A549 (cell line): ENCODE measurements at regions not wholly inside any gene's neighbourhood (a gene's known extent, or its start where the extent isn't known, plus 50 kb on each side); places are given as distances from the start of the nearest gene placed in this dataset.

ENCODE experiments used
- ATAC-seq, 2 experiments: fragments of 200-7000 bp in 1 of 2; fragments of >200 bp in 1 of 2; cut with Nextera tagmentation in 1 of 2; cut with Tn5 transposase in 1 of 2; 3 replicates each; pipeline versions ENCODE4 v1.8.0 to v1.9.1; 2018 to 2020; ENCODE audit warnings: mild to moderate bottlenecking in 1 of 2, moderate library complexity in 1 of 2
- CTCF ChIA-PET: fragments of 300-600 bp; sonication (Branson Sonifier 250); formaldehyde crosslinking; extraction: SDS; loops from one replicate; lab custom pipeline; 2021; ENCODE audit warnings: antibody characterized with exemption, inconsistent platforms; lab: Yijun Ruan, JAX
- POLR2A ChIA-PET: fragments of 350-600 bp; formaldehyde crosslinking; extraction: SDS; loops from one replicate; lab custom pipeline; 2021; ENCODE audit warnings: antibody characterized with exemption, inconsistent platforms; lab: Yijun Ruan, JAX
- DNase-seq, 2 experiments: peaks; one replicate each; pipeline versions ENCODE4 v3.0.0 to v3.0.0-alpha.2; 2011 to 2016; ENCODE audit warnings: low read depth in 1 of 2, low spot score in 1 of 2
- FAIRE-seq: peaks from 2 replicates; lab custom pipeline; 2011; peaks lifted over from hg19 to GRCh38; lab: Jason Lieb, UNC
- H3K27ac ChIP-seq, 2 experiments: fragments of >200 bp; sonication (Bioruptor Twin); formaldehyde crosslinking; 3 replicates each; pipeline ENCODE4 v1.5.1; 2016 to 2017
- H3K4me1 ChIP-seq: fragments of >200 bp; sonication (Bioruptor Twin); formaldehyde crosslinking; 3 replicates; pipeline ENCODE4 v1.6.1; 2016
- H3K4me2 ChIP-seq: fragments of >200 bp; sonication (Bioruptor Twin); formaldehyde crosslinking; 3 replicates; pipeline ENCODE4 v1.6.1; 2016
- H3K4me3 ChIP-seq: fragments of >200 bp; sonication (Bioruptor Twin); formaldehyde crosslinking; 3 replicates; pipeline ENCODE4 v1.5.1; 2016
- H3K9me3 ChIP-seq: fragments of >200 bp; sonication (Bioruptor Twin); formaldehyde crosslinking; 3 replicates; pipeline ENCODE4 v1.6.1; 2016
- CBX2 ChIP-seq: fragments of 200-600 bp; sonication (generic); IDR thresholded peaks from 2 replicates; pipeline ENCODE4 v1.6.1; 2016; ENCODE audit warnings: low read depth, mild to moderate bottlenecking, borderline replicate concordance
- EP300 ChIP-seq, 2 experiments: fragments of >200 bp; sonication (Bioruptor Twin); formaldehyde crosslinking; IDR thresholded peaks; 2 replicates in 1 of 2; 3 replicates in 1 of 2; pipeline ENCODE4 v1.6.1; 2016 to 2017
- FOXS1 ChIP-seq: fragments of 250-450 bp; sonication (Bioruptor Pico); IDR thresholded peaks from 2 replicates; pipeline ENCODE4 v1.5.0; 2020; ENCODE audit warnings: mild to moderate bottlenecking, moderate library complexity
- GATA3 ChIP-seq: IDR thresholded peaks from 2 replicates; pipeline ENCODE4 v1.6.1; 2012; ENCODE audit warnings: borderline replicate concordance
- HEYL ChIP-seq: fragments of 250-450 bp; sonication (Bioruptor Pico); IDR thresholded peaks from 2 replicates; pipeline ENCODE4 v1.8.0; 2021; ENCODE audit warnings: mild to moderate bottlenecking, moderate library complexity
- KDM1A ChIP-seq: fragments of 200-600 bp; sonication (generic); IDR thresholded peaks from 2 replicates; pipeline ENCODE4 v1.6.1; 2016; ENCODE audit warnings: low read depth, mild to moderate bottlenecking
- MAFK ChIP-seq: fragments of 450-650 bp; IDR thresholded peaks from 2 replicates; pipeline ENCODE4 v1.6.1; 2014; ENCODE audit not compliant: partially characterized antibody
- MYC ChIP-seq: IDR thresholded peaks from 2 replicates; pipeline ENCODE4 v1.6.1; 2012; ENCODE audit warnings: mild to moderate bottlenecking, inconsistent platforms, low read length, improper control_type of control experiment, borderline replicate concordance
- PHF8 ChIP-seq: fragments of 200-600 bp; sonication (generic); IDR thresholded peaks from 2 replicates; pipeline ENCODE4 v1.6.1; 2016; ENCODE audit warnings: low read depth, mild to moderate bottlenecking, antibody characterized with exemption, moderate library complexity, borderline replicate concordance
- RAD21 ChIP-seq, 2 experiments: fragments of >200 bp in 1 of 2; sonication (Bioruptor Twin) in 1 of 2; formaldehyde crosslinking in 1 of 2; IDR thresholded peaks in 1 of 2; conservative IDR thresholded peaks in 1 of 2; 2 replicates in 1 of 2; 3 replicates in 1 of 2; pipeline ENCODE4 v1.6.1; 2012 to 2018; ENCODE audit warnings: inconsistent platforms in 1 of 2
- RARB ChIP-seq: fragments of 250-450 bp; sonication (Bioruptor Pico); IDR thresholded peaks from 2 replicates; pipeline ENCODE4 v1.8.0; 2021; ENCODE audit warnings: mild to moderate bottlenecking, moderate library complexity
- RCOR1 ChIP-seq: fragments of 150-350 bp; IDR thresholded peaks from 2 replicates; pipeline ENCODE4 v1.6.1; 2014; ENCODE audit warnings: antibody characterized with exemption, low read length, low read depth
- SMC3 ChIP-seq: fragments of >200 bp; sonication (Bioruptor Twin); formaldehyde crosslinking; IDR thresholded peaks from 3 replicates; pipeline ENCODE4 v1.6.1; 2018; ENCODE audit warnings: inconsistent platforms
- SREBF2 ChIP-seq: fragments of 450-650 bp; IDR thresholded peaks from 2 replicates; pipeline ENCODE4 v1.6.1; 2014; ENCODE audit warnings: mild to moderate bottlenecking, moderate library complexity
- TP53 ChIP-seq: fragments of 250-450 bp; sonication (Bioruptor Pico); IDR thresholded peaks from 2 replicates; pipeline ENCODE4 v1.5.0; 2021; ENCODE audit warnings: mild to moderate bottlenecking, moderate library complexity
- WGBS: methylation state at CpG from one replicate; pipeline ENCODE4 v1.1.6; 2017; ENCODE audit errors: missing lambda C conversion rate; 5-methylcytosine and 5-hydroxymethylcytosine counted together
- TF ChIP-seq, protein P1 (sequence below): fragments of 200-600 bp; sonication (generic); IDR thresholded peaks from 2 replicates; pipeline ENCODE4 v1.6.1; 2016; ENCODE audit warnings: antibody characterized with exemption, mild to moderate bottlenecking, moderate library complexity
- TF ChIP-seq, protein P2 (sequence below): IDR thresholded peaks from 2 replicates; pipeline ENCODE4 v1.6.1; 2012; ENCODE audit warnings: low read depth, borderline replicate concordance
- TF ChIP-seq, protein P3 (sequence below): IDR thresholded peaks from 2 replicates; pipeline ENCODE4 v1.6.1; 2012
- TF ChIP-seq, protein P4 (sequence below): fragments of >200 bp; sonication (Bioruptor Twin); formaldehyde crosslinking; IDR thresholded peaks from 3 replicates; pipeline ENCODE4 v1.6.1; 2016

DNA sequence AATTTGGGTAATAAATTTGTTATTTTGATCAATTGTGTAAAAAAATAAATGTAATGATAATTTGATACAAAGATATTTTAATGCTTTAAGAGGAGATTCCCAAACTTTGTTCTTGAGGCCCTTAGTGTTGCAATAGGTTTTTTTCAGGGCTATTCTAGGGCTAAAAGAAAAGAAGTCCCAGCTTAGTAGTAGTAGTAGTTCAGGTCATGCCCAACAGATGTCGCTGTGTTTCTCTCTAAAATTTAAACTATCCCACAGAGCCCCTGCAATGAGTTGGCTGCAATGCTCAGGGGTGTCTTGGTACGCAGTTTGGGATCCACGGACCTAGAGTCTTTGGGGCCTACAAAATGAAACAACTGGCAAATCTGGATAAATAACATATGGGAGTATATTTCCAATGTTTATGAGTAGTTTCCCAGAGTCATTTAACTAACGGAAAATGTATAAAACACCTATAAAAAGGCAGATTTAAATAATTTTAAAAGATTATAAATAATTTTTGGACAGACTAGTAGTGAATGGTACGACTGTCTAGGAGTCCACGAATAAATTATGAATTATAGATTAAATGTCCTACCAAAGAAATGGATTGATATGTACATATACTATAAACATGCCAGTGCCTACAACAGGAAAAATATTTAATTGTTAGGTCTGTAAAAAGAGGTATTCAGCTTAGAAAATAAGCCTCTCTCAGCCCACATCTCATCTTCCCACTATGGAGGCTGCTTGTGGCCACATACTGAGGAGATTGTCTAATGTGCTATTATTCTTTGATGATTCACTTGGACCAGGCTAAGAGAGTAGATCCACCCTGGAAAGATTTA, 228.5 kb upstream of the PMFBP1 start (continued):
- TF ChIP-seq TP53 (CRISPR knock-in tag) (no peak), SMC3 (peak; percentile 40; the same call in 2 of the 3 replicates), RARB (CRISPR knock-in tag) (no peak), KDM1A (no peak), RCOR1 (no peak), CBX2 (no peak), GATA3 (no peak), SREBF2 (no peak), RAD21 (conservative IDR thresholded peaks at IDR 0.05 in 1 of 2, IDR thresholded peaks at IDR 0.05 in 1 of 2) (peak; percentile 48 to 53; a peak in 4 of 5 replicates), MYC (no peak), EP300 (IDR thresholded peaks at IDR 0.05) (no peak)
- TF ChIP-seq, protein P1, sequence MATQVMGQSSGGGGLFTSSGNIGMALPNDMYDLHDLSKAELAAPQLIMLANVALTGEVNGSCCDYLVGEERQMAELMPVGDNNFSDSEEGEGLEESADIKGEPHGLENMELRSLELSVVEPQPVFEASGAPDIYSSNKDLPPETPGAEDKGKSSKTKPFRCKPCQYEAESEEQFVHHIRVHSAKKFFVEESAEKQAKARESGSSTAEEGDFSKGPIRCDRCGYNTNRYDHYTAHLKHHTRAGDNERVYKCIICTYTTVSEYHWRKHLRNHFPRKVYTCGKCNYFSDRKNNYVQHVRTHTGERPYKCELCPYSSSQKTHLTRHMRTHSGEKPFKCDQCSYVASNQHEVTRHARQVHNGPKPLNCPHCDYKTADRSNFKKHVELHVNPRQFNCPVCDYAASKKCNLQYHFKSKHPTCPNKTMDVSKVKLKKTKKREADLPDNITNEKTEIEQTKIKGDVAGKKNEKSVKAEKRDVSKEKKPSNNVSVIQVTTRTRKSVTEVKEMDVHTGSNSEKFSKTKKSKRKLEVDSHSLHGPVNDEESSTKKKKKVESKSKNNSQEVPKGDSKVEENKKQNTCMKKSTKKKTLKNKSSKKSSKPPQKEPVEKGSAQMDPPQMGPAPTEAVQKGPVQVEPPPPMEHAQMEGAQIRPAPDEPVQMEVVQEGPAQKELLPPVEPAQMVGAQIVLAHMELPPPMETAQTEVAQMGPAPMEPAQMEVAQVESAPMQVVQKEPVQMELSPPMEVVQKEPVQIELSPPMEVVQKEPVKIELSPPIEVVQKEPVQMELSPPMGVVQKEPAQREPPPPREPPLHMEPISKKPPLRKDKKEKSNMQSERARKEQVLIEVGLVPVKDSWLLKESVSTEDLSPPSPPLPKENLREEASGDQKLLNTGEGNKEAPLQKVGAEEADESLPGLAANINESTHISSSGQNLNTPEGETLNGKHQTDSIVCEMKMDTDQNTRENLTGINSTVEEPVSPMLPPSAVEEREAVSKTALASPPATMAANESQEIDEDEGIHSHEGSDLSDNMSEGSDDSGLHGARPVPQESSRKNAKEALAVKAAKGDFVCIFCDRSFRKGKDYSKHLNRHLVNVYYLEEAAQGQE: no peak
- TF ChIP-seq, protein P2, sequence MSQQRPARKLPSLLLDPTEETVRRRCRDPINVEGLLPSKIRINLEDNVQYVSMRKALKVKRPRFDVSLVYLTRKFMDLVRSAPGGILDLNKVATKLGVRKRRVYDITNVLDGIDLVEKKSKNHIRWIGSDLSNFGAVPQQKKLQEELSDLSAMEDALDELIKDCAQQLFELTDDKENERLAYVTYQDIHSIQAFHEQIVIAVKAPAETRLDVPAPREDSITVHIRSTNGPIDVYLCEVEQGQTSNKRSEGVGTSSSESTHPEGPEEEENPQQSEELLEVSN: no peak
- TF ChIP-seq, protein P3, sequence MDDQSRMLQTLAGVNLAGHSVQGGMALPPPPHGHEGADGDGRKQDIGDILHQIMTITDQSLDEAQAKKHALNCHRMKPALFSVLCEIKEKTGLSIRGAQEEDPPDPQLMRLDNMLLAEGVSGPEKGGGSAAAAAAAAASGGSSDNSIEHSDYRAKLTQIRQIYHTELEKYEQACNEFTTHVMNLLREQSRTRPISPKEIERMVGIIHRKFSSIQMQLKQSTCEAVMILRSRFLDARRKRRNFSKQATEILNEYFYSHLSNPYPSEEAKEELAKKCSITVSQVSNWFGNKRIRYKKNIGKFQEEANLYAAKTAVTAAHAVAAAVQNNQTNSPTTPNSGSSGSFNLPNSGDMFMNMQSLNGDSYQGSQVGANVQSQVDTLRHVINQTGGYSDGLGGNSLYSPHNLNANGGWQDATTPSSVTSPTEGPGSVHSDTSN: no peak
- TF ChIP-seq, protein P4, sequence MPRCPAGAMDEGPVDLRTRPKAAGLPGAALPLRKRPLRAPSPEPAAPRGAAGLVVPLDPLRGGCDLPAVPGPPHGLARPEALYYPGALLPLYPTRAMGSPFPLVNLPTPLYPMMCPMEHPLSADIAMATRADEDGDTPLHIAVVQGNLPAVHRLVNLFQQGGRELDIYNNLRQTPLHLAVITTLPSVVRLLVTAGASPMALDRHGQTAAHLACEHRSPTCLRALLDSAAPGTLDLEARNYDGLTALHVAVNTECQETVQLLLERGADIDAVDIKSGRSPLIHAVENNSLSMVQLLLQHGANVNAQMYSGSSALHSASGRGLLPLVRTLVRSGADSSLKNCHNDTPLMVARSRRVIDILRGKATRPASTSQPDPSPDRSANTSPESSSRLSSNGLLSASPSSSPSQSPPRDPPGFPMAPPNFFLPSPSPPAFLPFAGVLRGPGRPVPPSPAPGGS: no peak

DNA sequence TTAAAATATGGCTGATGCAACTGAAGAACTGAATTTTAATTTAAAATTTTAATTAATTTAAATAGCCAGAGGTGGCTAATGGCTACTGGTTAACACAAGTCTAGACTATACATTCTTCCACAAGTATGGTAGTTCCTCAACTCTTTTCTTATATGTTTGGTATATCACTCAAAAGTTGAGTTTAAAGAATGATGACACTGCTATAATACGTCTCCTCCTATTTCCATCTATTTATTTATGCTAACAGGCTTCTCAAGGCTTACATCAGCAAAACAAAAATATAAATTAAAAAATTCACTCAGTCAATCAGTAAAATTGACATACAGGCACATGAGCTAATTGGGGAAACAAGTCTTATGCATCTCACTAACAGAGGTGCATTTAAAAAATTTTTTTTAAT, 227.9 kb upstream of the PMFBP1 start:
- FAIRE-seq (no peak), DNase-seq (no peak), ATAC-seq (no peak)
- WGBS: 80% methylated on average over 1 of the region's 1 CpG
- no peak overlapping the region for H3K27ac ChIP-seq
- TF ChIP-seq GATA3: no peak
- no peak for TF ChIP-seq PHF8
- TF ChIP-seq MAFK: peak; percentile 33
- TF ChIP-seq HEYL (CRISPR knock-in tag): no peak
- no peak for TF ChIP-seq FOXS1 (CRISPR knock-in tag)
- H3K4me3 ChIP-seq: no peak overlapping the region
- H3K4me2 ChIP-seq: no peak overlapping the region
- 0 out of 3 replicates have a peak, but pooled peaks cover 2% of the 10 kb centered on the region for H3K9me3 ChIP-seq
- ChIA-PET POLR2A (no interaction called here), CTCF (interaction anchor here (0.6 to 2.0 kb wide), 9 partner anchors 10 to 562 kb away, joined by 3 to 7 read pairs (median 3); no protein-coding TSS in a partner anchor)
- no peaks in the 10 kb centered on the region for H3K4me1 ChIP-seq
